ENCODE measurements at regions not wholly inside any gene's neighbourhood (a gene's known extent, or its start where the extent isn't known, plus 50 kb on each side); places are given as distances from the start of the nearest gene placed in this dataset.

GRCh38 chr13:79831556-79831955 is 350.6 kb downstream of the NDFIP2 start:
- H3K9ac ChIP-seq (ENCODE audit: control insufficient read depth, insufficient read depth, low read length) = no peak overlapping the region
- RAD21 ChIA-PET (ENCODE audit: unreplicated experiment) = no interaction called here
- TF ChIP-seq NFXL1 (IDR thresholded peaks at IDR 0.05; ENCODE audit: borderline replicate concordance) = no peak
- TF ChIP-seq ZBED1 (IDR thresholded peaks at IDR 0.05; ENCODE audit: borderline replicate concordance) = no peak
- no peak for TF ChIP-seq SPI1 (IDR thresholded peaks at IDR 0.05; ENCODE audit: borderline replicate concordance, insufficient read depth, low read depth, low read length)
- TF ChIP-seq NR2F1 (conservative IDR thresholded peaks at IDR 0.05) = no peak
- no peak for TF ChIP-seq SRF (IDR thresholded peaks at IDR 0.05; ENCODE audit: low read depth in 2 of 2, low read length in 2 of 2)
- no peak for TF ChIP-seq FOXK2 (IDR thresholded peaks at IDR 0.05)
- no peak for TF ChIP-seq CHD2 (IDR thresholded peaks at IDR 0.05; ENCODE audit: borderline replicate concordance, low read depth, low read length)
- TF ChIP-seq STAT1 (conservative IDR thresholded peaks at IDR 0.05) = no peak
- TF ChIP-seq ZNF687 (IDR thresholded peaks at IDR 0.05) = no peak
- no peak for TF ChIP-seq PRDM15 (CRISPR knock-in tag; IDR thresholded peaks at IDR 0.05)
- TF ChIP-seq ASH2L (IDR thresholded peaks at IDR 0.05; ENCODE audit: borderline replicate concordance, low read depth) = no peak
- no peak for TF ChIP-seq BRCA1 (IDR thresholded peaks at IDR 0.05; ENCODE audit: low read depth, low read length)
- no peak for TF ChIP-seq WRNIP1 (IDR thresholded peaks at IDR 0.05; ENCODE audit: borderline replicate concordance, low read depth, low read length)
- no peak for TF ChIP-seq DPF2 (IDR thresholded peaks at IDR 0.05)
- TF ChIP-seq ZNF207 (IDR thresholded peaks at IDR 0.05; ENCODE audit: borderline replicate concordance) = no peak
- no peak for TF ChIP-seq POLR2AphosphoS2 (IDR thresholded peaks at IDR 0.05; ENCODE audit: low read depth, low read length)
- no peak for TF ChIP-seq CTCF (IDR thresholded peaks at IDR 0.05 in 2 of 3, conservative IDR thresholded peaks at IDR 0.05 in 1 of 3; ENCODE audit: control insufficient read depth in 2 of 3, extremely low read depth in 1 of 3, insufficient read depth in 1 of 3, low read depth in 3 of 3, low read length in 3 of 3)

More at GRCh38 chr13:79831556-79831955, 350.6 kb downstream of the NDFIP2 start:
- POLR2A ChIA-PET = no interaction called here
- Histone ChIP-seq H3K36me3 (ENCODE audit: control insufficient read depth in 2 of 2, insufficient read depth in 2 of 2, low read length in 1 of 2) (no peaks in the 10 kb centered on the region), H3K4me2 (ENCODE audit: control insufficient read depth, insufficient read depth) (no peak overlapping the region), H3K27ac (ENCODE audit: control insufficient read depth, insufficient read depth) (no peak overlapping the region), H2AFZ (ENCODE audit: control insufficient read depth, low read depth, low read length) (no peak overlapping the region), H4K20me1 (ENCODE audit: control insufficient read depth, insufficient read depth) (no peaks in the 10 kb centered on the region), H3K4me1 (ENCODE audit: control insufficient read depth, insufficient read depth, low read length) (no peaks in the 10 kb centered on the region), H3K9me3 (replicated peaks; ENCODE audit: control insufficient read depth, insufficient read depth, low read length) (no peaks in the 10 kb centered on the region), H3K79me2 (ENCODE audit: control insufficient read depth, insufficient read depth, low read length) (no peaks in the 10 kb centered on the region), H3K4me3 (no peak overlapping the region), H3K27me3 (replicated peaks in 1 of 2; ENCODE audit: control insufficient read depth in 2 of 2, insufficient read depth in 2 of 2, low read length in 1 of 2) (no peaks in the 10 kb centered on the region)
- BruUV-seq (replicated peaks) = no TSS peak
- DNase-seq (ENCODE audit: low read depth, low spot score) = no peak
- in situ Hi-C loops (cut with MboI) = no loop called here
- intact Hi-C loops (cut with micrococcal nuclease; ENCODE audit: unreplicated experiment) = no loop called here
- WGBS (ENCODE audit: insufficient coverage, insufficient replicate concordance, low lambda C conversion rate, missing lambda C conversion rate) = 26% methylated on average over 3 of the region's 3 CpGs
- CTCF ChIA-PET = no interaction called here
- ATAC-seq = no peak
- no peak for FAIRE-seq
- SMC1A ChIA-PET (ENCODE audit: uncharacterized antibody, unreplicated experiment) = interaction anchor here (0.8 to 1.1 kb wide), 2 partner anchors 43 to 115 kb away, joined by 3 read pairs; no protein-coding TSS in a partner anchor

Measured in GM12878 (cell line).